Bronchial epithelial cell (primary cell): ENCODE measurements at regions not wholly inside any gene's neighbourhood (a gene's known extent, or its start where the extent isn't known, plus 50 kb on each side); places are given as distances from the start of the nearest gene placed in this dataset.

Experiments used
- DNase-seq: peaks from one replicate; pipeline ENCODE4 v3.0.0-alpha.2; 2010; ENCODE audit warnings: low read depth
- FAIRE-seq: peaks from 2 replicates; lab custom pipeline; 2011; peaks lifted over from hg19 to GRCh38; lab: Jason Lieb, UNC
- H3K27me3 ChIP-seq: 2 replicates; pipeline ENCODE4 v1.5.1; 2011; ENCODE audit warnings: low read length; ENCODE audit not compliant: control insufficient read depth, insufficient read depth
- H3K36me3 ChIP-seq: 2 replicates; pipeline ENCODE4 v1.5.1; 2011; ENCODE audit warnings: low read length; ENCODE audit not compliant: control insufficient read depth, insufficient read depth
- H3K4me3 ChIP-seq: 2 replicates; pipeline ENCODE4 v1.5.1; 2011; ENCODE audit warnings: mild to moderate bottlenecking, low read depth, low read length, control low read depth
- TF ChIP-seq, protein P1 (sequence below): IDR thresholded peaks from 2 replicates; pipeline ENCODE4 v1.5.1; 2011; ENCODE audit warnings: mild to moderate bottlenecking, moderate library complexity, low read length, control low read depth, inconsistent platforms; ENCODE audit not compliant: insufficient read depth, severe bottlenecking

GRCh38 chrX:69028761-69029120 is 136.5 kb downstream of the PJA1 start:
- peak; percentile 58 for DNase-seq
- TF ChIP-seq, protein P1, sequence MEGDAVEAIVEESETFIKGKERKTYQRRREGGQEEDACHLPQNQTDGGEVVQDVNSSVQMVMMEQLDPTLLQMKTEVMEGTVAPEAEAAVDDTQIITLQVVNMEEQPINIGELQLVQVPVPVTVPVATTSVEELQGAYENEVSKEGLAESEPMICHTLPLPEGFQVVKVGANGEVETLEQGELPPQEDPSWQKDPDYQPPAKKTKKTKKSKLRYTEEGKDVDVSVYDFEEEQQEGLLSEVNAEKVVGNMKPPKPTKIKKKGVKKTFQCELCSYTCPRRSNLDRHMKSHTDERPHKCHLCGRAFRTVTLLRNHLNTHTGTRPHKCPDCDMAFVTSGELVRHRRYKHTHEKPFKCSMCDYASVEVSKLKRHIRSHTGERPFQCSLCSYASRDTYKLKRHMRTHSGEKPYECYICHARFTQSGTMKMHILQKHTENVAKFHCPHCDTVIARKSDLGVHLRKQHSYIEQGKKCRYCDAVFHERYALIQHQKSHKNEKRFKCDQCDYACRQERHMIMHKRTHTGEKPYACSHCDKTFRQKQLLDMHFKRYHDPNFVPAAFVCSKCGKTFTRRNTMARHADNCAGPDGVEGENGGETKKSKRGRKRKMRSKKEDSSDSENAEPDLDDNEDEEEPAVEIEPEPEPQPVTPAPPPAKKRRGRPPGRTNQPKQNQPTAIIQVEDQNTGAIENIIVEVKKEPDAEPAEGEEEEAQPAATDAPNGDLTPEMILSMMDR, result no peak
- FAIRE-seq, result no peak

DNA sequence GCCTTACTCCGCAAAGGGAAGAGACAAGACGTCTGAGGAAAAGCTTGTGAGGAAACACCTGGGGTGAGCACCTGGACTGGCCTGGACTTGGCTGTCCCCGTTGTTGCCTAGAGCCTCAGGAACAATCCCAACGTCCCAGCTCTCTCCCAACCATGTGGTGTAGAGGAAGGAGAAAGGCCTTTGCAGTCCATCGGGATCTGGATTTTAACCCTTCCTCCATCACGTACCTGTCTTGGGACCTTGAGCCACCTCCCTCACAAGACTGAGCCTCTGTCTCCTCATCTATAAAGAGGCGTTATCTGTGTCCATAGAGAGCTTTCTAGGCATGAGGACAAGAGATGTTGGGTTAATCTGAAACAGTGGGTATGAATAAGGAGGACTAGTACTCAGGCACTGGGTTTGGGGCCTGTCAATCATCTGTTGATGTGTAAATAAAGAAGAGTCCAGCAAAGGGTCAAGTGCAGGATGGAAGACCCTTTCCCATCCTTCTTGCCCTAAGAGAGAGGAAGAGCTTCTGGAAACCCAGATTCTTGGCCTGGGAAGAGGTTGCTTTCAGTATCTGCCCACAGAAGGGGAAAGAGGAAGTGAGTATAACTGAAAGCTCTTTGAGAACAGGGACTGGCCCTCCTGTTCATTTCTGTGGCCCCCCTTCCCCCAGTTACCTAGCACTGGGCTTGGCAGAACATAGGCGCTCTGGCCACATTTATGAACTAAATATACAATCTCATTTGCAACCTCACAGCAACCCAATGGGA is 137.1 kb downstream of the PJA1 start:
- FAIRE-seq, result peak; percentile 13
- H3K27me3 ChIP-seq, result no peaks in the 10 kb centered on the region
- TF ChIP-seq, protein P1, result no peak

More at GRCh38 chrX:69028761-69029120, 136.5 kb downstream of the PJA1 start:
- Histone ChIP-seq H3K4me3 (no peak overlapping the region), H3K36me3 (no peaks in the 10 kb centered on the region), H3K27me3 (no peaks in the 10 kb centered on the region)

DNA sequence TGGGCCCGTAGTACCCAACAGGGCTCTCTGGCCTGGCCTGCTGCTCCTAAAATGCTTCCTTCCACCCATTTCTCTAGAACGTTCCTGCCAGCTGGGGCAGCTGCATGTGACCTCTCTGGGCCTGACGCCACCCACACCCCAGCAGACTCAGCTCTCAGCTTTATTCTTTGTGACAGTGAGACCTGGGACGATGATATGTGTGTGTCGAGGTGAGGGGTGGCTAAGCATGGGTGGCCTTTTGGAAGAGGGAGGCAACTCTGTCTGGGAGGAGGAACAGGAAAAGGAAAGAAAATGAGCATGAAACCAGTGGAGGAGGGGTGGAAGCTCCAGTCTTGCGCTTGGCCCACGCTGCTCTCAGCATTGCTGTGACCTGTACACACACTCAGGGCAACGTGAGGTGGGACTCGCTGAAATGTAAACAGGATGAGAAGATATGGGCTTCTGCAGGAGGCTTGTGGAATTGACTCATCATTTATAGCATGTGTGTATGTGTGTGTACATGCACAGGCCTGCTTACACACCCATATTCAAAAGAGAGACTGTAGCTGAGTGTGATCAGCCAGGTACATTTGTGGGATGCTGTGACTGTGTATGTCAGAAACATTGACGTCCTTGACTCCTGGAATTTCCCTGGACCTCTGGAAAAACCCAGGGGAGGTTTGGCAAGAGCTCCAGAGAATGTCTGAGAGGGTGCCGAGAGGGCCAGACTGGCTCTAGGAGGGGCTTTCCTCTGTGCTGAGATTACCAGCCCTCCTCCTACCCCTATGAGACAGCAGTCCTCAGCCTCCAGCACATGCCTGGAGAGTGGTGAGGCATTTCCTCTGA is 137.9 kb downstream of the PJA1 start:
- TF ChIP-seq, protein P1, result no peak
- no peak overlapping the region for H3K4me3 ChIP-seq
- DNase-seq, result peak; percentile 96

More for the DNA sequence above, 137.1 kb downstream of the PJA1 start:
- no peak for DNase-seq
- Histone ChIP-seq H3K4me3 (no peak overlapping the region), H3K36me3 (no peaks in the 10 kb centered on the region)

DNA sequence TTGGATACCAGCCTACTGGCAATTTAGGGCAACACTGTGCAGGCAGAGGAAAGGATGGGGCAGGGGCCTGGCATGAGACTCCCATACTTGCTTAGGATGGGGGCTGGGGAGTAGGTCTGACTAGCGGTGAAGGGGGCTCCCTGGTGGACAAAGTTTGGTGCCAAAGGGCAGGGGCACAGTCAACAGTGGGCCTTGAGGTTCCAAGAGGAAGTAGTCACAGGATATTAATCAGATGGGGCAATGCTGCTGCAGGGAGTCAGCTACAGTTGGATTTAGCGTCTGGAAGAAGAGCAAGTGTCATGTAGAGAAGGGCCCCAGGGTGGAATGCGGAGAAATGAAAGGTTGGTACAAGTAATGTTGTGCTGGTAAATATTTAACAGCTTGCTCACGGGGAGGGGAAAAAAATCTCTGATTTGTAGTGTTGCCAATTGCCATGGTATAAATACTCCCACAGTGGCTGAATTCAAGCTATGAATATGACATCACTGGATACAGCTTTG is 139.4 kb downstream of the PJA1 start:
- H3K36me3 ChIP-seq, result no peaks in the 10 kb centered on the region
- DNase-seq (peak; percentile 93), FAIRE-seq (peak; percentile 47)
- H3K27me3 ChIP-seq, result no peaks in the 10 kb centered on the region
- TF ChIP-seq, protein P1, result no peak
- H3K4me3 ChIP-seq, result no peak overlapping the region

More for the DNA sequence above, 137.9 kb downstream of the PJA1 start:
- FAIRE-seq, result peak; percentile 94
- no peaks in the 10 kb centered on the region for H3K27me3 ChIP-seq
- H3K36me3 ChIP-seq, result no peaks in the 10 kb centered on the region

DNA sequence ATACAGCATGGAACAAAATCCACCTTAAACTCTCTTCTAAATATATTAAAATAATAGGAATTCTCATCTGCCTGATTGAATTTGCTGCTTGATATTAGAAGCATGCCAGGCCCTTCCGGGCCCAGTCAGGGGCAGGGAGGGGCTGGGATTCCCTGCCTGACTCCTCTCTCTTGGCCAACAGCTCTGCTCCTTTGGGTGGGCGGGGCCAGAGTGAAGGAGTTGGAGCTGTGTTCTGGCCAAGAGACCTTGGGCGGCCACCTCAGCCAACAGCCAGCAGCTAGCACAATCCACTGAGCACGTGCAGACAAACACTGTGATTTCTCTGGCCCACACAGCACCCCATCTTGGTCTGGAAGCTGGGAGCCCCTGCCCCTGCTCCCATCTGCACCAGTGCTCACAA is 140.3 kb downstream of the PJA1 start:
- FAIRE-seq (no peak), DNase-seq (peak; percentile 61)
- TF ChIP-seq, protein P1, result no peak
- H3K27me3 ChIP-seq, result no peaks in the 10 kb centered on the region
- H3K4me3 ChIP-seq, result no peak overlapping the region
- no peaks in the 10 kb centered on the region for H3K36me3 ChIP-seq
